GM23338 (cell line): ENCODE measurements at regions not wholly inside any gene's neighbourhood (a gene's known extent, or its start where the extent isn't known, plus 50 kb on each side); places are given as distances from the start of the nearest gene placed in this dataset.

Experiments
- ATAC-seq: fragments of 200-7000 bp; cut with Tn5 transposase; 3 replicates; pipeline ENCODE4 v1.9.1; 2020
- DNase-seq: peaks from one replicate; pipeline ENCODE4 v3.0.0-alpha.2; 2015; ENCODE audit warnings: low spot score
- H2AFZ ChIP-seq: fragments of 200-600 bp; sonication (generic); 2 replicates; pipeline ENCODE4 v1.8.0; 2016; ENCODE audit warnings: antibody characterized with exemption, mild to moderate bottlenecking, moderate library complexity
- H3F3A ChIP-seq: fragments of 200-600 bp; sonication (generic); replicated peaks from 2 replicates; pipeline ENCODE4 v1.8.0; 2017; ENCODE audit warnings: antibody characterized with exemption, mixed run types, low read depth
- H3K27ac ChIP-seq: fragments of 200-600 bp; sonication (generic); 2 replicates; pipeline ENCODE4 v1.6.1; 2016; ENCODE audit warnings: low read depth
- H3K27me3 ChIP-seq: fragments of 200-600 bp; sonication (generic); 2 replicates; pipeline ENCODE4 v1.8.0; 2016; ENCODE audit warnings: mild to moderate bottlenecking, mixed run types, moderate library complexity; ENCODE audit not compliant: insufficient read depth
- H3K36me3 ChIP-seq: fragments of 200-600 bp; sonication (generic); 2 replicates; pipeline ENCODE4 v1.8.0; 2016; ENCODE audit warnings: mild to moderate bottlenecking; ENCODE audit not compliant: insufficient read depth
- H3K4me1 ChIP-seq: fragments of 200-600 bp; sonication (generic); 2 replicates; pipeline ENCODE4 v1.8.0; 2016; ENCODE audit warnings: mild to moderate bottlenecking, moderate library complexity; ENCODE audit not compliant: insufficient read depth
- H3K4me2 ChIP-seq: fragments of 200-600 bp; sonication (generic); 2 replicates; pipeline ENCODE4 v1.7.1; 2017; ENCODE audit warnings: mixed run types
- H3K4me3 ChIP-seq: fragments of 200-600 bp; sonication (generic); 2 replicates; pipeline ENCODE4 v1.6.1; 2016; ENCODE audit warnings: mixed run types
- H3K79me2 ChIP-seq: fragments of 200-600 bp; sonication (generic); replicated peaks from 2 replicates; pipeline ENCODE4 v1.8.0; 2017; ENCODE audit warnings: mild to moderate bottlenecking; ENCODE audit not compliant: insufficient read depth
- H3K9me2 ChIP-seq: fragments of 200-600 bp; sonication (generic); 2 replicates; pipeline ENCODE4 v1.8.0; 2017; ENCODE audit not compliant: insufficient read depth
- H4K20me1 ChIP-seq: fragments of 200-600 bp; sonication (generic); replicated peaks from 2 replicates; pipeline ENCODE4 v1.8.0; 2017; ENCODE audit warnings: mild to moderate bottlenecking; ENCODE audit not compliant: insufficient read depth
- H3K27ac Mint-ChIP-seq: 2 replicates; pipeline ENCODE4 v1.8.0; 2020; ENCODE audit warnings: inconsistent platforms, mild to moderate bottlenecking, moderate library complexity, mixed read lengths
- H3K27me3 Mint-ChIP-seq: 3 replicates; pipeline ENCODE4 v1.8.0; 2022; ENCODE audit warnings: low read depth, mild to moderate bottlenecking, moderate library complexity, mixed read lengths, inconsistent platforms; ENCODE audit not compliant: insufficient read depth, poor library complexity
- H3K36me3 Mint-ChIP-seq: 3 replicates; pipeline ENCODE4 v1.8.0; 2021; ENCODE audit warnings: low read depth, mild to moderate bottlenecking, inconsistent platforms, moderate library complexity, mixed read lengths
- H3K4me1 Mint-ChIP-seq: 3 replicates; pipeline ENCODE4 v1.8.0; 2020; ENCODE audit warnings: mild to moderate bottlenecking, inconsistent platforms, mixed read lengths
- H3K4me3 Mint-ChIP-seq: 3 replicates; pipeline ENCODE4 v1.8.0; 2021; ENCODE audit warnings: moderate library complexity, mild to moderate bottlenecking, inconsistent platforms, mixed read lengths
- H3K9me3 Mint-ChIP-seq: 3 replicates; pipeline ENCODE4 v1.8.0; 2020; ENCODE audit warnings: moderate library complexity, mild to moderate bottlenecking, inconsistent platforms, mixed read lengths
- CREB1 ChIP-seq: fragments of 250-450 bp; sonication (Bioruptor Pico); IDR thresholded peaks from 2 replicates; pipeline ENCODE4 v1.5.0; 2020; ENCODE audit warnings: low read depth, mild to moderate bottlenecking, moderate library complexity
- CTCF ChIP-seq, 2 experiments: fragments of 200-600 bp in 1 of 2; sonication (generic) in 1 of 2; conservative IDR thresholded peaks; 2 replicates each; pipeline versions ENCODE4 v1.5.1 to v1.6.1; 2016 to 2017; ENCODE audit warnings: antibody characterized with exemption in 2 of 2, low read depth in 2 of 2, mild to moderate bottlenecking in 2 of 2, moderate library complexity in 1 of 2
- ETS1 ChIP-seq: IDR thresholded peaks from 2 replicates; pipeline ENCODE4 v1.6.1; 2016; ENCODE audit warnings: antibody characterized with exemption
- EZH2phosphoT487 ChIP-seq: fragments of 200-600 bp; sonication (generic); IDR thresholded peaks from one replicate; pipeline ENCODE4 v1.8.1; 2018; ENCODE audit warnings: antibody characterized with exemption; ENCODE audit not compliant: unreplicated experiment
- JUNB ChIP-seq: IDR thresholded peaks from one replicate; pipeline ENCODE4 v1.6.1; 2016; ENCODE audit warnings: antibody characterized with exemption; ENCODE audit not compliant: unreplicated experiment
- POLR2AphosphoS5 ChIP-seq: IDR thresholded peaks from 2 replicates; pipeline ENCODE4 v1.6.1; 2016; ENCODE audit warnings: antibody characterized with exemption, low read depth
- REST ChIP-seq: IDR thresholded peaks from one replicate; pipeline ENCODE4 v1.6.1; 2018; ENCODE audit warnings: antibody characterized with exemption; ENCODE audit not compliant: unreplicated experiment
- STAT1 ChIP-seq: IDR thresholded peaks from one replicate; pipeline ENCODE4 v1.6.1; 2016; ENCODE audit warnings: antibody characterized with exemption; ENCODE audit not compliant: unreplicated experiment
- ZNF114 ChIP-seq: fragments of 250-450 bp; sonication (Bioruptor Pico); IDR thresholded peaks from 2 replicates; pipeline ENCODE4 v1.5.0; 2020; ENCODE audit warnings: mild to moderate bottlenecking, moderate library complexity
- ZNF331 ChIP-seq: fragments of 250-450 bp; sonication (Bioruptor Pico); IDR thresholded peaks from 2 replicates; pipeline ENCODE4 v1.5.0; 2020; ENCODE audit warnings: low read depth, mild to moderate bottlenecking, moderate library complexity

- TF ChIP-seq STAT1: no peak
- no peak for TF ChIP-seq CTCF (conservative IDR thresholded peaks at IDR 0.05; ENCODE audit: low read depth in 2 of 2)
- TF ChIP-seq POLR2AphosphoS5: no peak
- no peak for TF ChIP-seq CREB1 (CRISPR knock-in tag)
- no peak for TF ChIP-seq ZNF331 (CRISPR knock-in tag)
- TF ChIP-seq ETS1: no peak
- no peak for TF ChIP-seq JUNB
Observed at GRCh38 chr6:804317-804716, 111.4 kb upstream of the EXOC2 start (continued).

GRCh38 chr6:803191-803977, 110.4 kb upstream of the EXOC2 start:
- TF ChIP-seq EZH2phosphoT487 (no peak), STAT1 (no peak), ZNF114 (CRISPR knock-in tag) (no peak), REST (no peak), JUNB (no peak), POLR2AphosphoS5 (no peak)

More at GRCh38 chr6:803191-803977, 110.4 kb upstream of the EXOC2 start:
- no peak for DNase-seq
- Histone ChIP-seq H3K9me2 (0 out of 2 replicates have a peak, but pooled peaks cover 5% of the 10 kb centered on the region), H3K27ac (no peak overlapping the region), H3K4me2 (no peak overlapping the region), H3K79me2 (no peaks in the 10 kb centered on the region), H3K36me3 (no peaks in the 10 kb centered on the region), H3K4me3 (no peak overlapping the region), H3F3A (no peaks in the 10 kb centered on the region), H4K20me1 (no peaks in the 10 kb centered on the region), H3K27me3 (no peaks in the 10 kb centered on the region), H2AFZ (no peak overlapping the region), H3K4me1 (peaks cover 8% of the 10 kb centered on the region; the same call in 1 of the 2 replicates)
- no peak overlapping the region for H3K27ac Mint-ChIP-seq
- H3K4me3 Mint-ChIP-seq: no peak overlapping the region
- no peak for ATAC-seq
- H3K36me3 Mint-ChIP-seq: no peaks in the 10 kb centered on the region
- H3K4me1 Mint-ChIP-seq: peaks cover 12% of the 10 kb centered on the region; the same call in 2 of the 3 replicates
- H3K9me3 Mint-ChIP-seq: no peaks in the 10 kb centered on the region
- H3K27me3 Mint-ChIP-seq: peaks cover 2% of the 10 kb centered on the region
